ENCODE measurements at regions not wholly inside any gene's neighbourhood (a gene's known extent, or its start where the extent isn't known, plus 50 kb on each side); places are given as distances from the start of the nearest gene placed in this dataset.

DNA sequence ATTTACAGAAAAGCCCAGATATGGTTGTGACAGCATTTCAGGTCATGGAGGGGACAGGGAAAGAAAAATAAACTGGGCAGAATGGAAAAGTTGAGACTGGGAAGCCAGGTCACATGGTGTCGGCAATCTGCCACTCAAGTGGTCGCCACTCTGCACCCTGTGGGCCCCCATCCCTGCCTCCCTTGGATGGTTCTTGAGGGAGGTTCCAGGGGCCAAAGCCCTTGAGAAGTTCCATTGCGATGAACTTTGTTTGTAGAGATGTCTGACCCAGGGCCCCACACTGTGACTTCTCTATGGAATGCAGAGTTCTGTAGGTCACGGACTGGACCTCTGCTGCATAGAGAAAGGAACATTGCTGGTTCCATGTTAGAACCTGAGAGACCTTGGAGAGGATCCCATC is 105.7 kb upstream of the SLC14A2 start:
- TF ChIP-seq GATA3 (IDR thresholded peaks at IDR 0.05; ENCODE audit: low read depth, low read length) (no peak), GATA2 (IDR thresholded peaks at IDR 0.05; ENCODE audit: low read depth, low read length) (no peak)
